HepG2 (cell line): ENCODE measurements at regions not wholly inside any gene's neighbourhood (a gene's known extent, or its start where the extent isn't known, plus 50 kb on each side); places are given as distances from the start of the nearest gene placed in this dataset.

Experiments used
- ARID5B ChIP-seq: IDR thresholded peaks from 2 replicates; pipeline ENCODE4 v1.4.0; 2020; ENCODE audit warnings: mild to moderate bottlenecking, missing genetic modification reagents
- EP300 ChIP-seq, 3 experiments: sonication (generic) in 1 of 3; formaldehyde crosslinking in 1 of 3; IDR thresholded peaks; 2 replicates each; pipeline versions ENCODE4 v1.5.1 to v1.6.1; 2011 to 2020; ENCODE audit warnings: low read depth in 2 of 3, low read length in 2 of 3, borderline replicate concordance in 1 of 3, improper control_type of control experiment in 1 of 3, mild to moderate bottlenecking in 1 of 3, missing genetic modification reagents in 1 of 3, moderate library complexity in 1 of 3
- KLF13 ChIP-seq: sonication (generic); formaldehyde crosslinking; IDR thresholded peaks from 2 replicates; pipeline ENCODE4 v1.4.0; 2020; ENCODE audit warnings: mild to moderate bottlenecking, missing genetic modification reagents
- MEIS1 ChIP-seq: sonication (generic); formaldehyde crosslinking; IDR thresholded peaks from 2 replicates; pipeline ENCODE4 v1.9.0; 2021; ENCODE audit warnings: mild to moderate bottlenecking, missing genetic modification reagents, moderate library complexity, borderline replicate concordance
- MIER2 ChIP-seq: IDR thresholded peaks from 2 replicates; pipeline ENCODE4 v1.6.1; 2016; ENCODE audit warnings: missing biosample characterization, missing genetic modification reagents
- NCOR1 ChIP-seq: fragments of 200-600 bp; sonication (generic); IDR thresholded peaks from 2 replicates; pipeline ENCODE4 v1.7.0; 2017; ENCODE audit warnings: antibody characterized with exemption, low read length, borderline replicate concordance
- POGZ ChIP-seq: sonication (generic); formaldehyde crosslinking; IDR thresholded peaks from 2 replicates; pipeline ENCODE4 v1.4.0; 2020; ENCODE audit warnings: mild to moderate bottlenecking, missing genetic modification reagents
- PPARG ChIP-seq: conservative IDR thresholded peaks from 2 replicates; pipeline ENCODE4 v1.6.1; 2016; ENCODE audit warnings: missing biosample characterization, missing genetic modification reagents
- PRDM15 ChIP-seq: sonication (generic); formaldehyde crosslinking; IDR thresholded peaks from 2 replicates; pipeline ENCODE4 v1.4.0; 2020; ENCODE audit warnings: missing genetic modification reagents
- RFX5 ChIP-seq: IDR thresholded peaks from 2 replicates; pipeline ENCODE4 v1.6.1; 2011; ENCODE audit warnings: low read depth, low read length, improper control_type of control experiment
- SALL2 ChIP-seq: sonication (generic); formaldehyde crosslinking; IDR thresholded peaks from 2 replicates; pipeline ENCODE4 v1.8.1; 2023; ENCODE audit warnings: mild to moderate bottlenecking, missing genetic modification reagents, inconsistent platforms
- SOX13 ChIP-seq, 3 experiments: fragments of 450-650 bp in 1 of 3; sonication (generic) in 1 of 3; formaldehyde crosslinking in 1 of 3; IDR thresholded peaks in 2 of 3; conservative IDR thresholded peaks in 1 of 3; 2 replicates each; pipeline versions ENCODE4 v1.5.0 to v1.6.1; 2016 to 2020; ENCODE audit warnings: antibody characterized with exemption in 1 of 3, mild to moderate bottlenecking in 1 of 3, missing compliant biosample characterization in 1 of 3, missing genetic modification reagents in 1 of 3, moderate library complexity in 1 of 3
- SSRP1 ChIP-seq: IDR thresholded peaks from 2 replicates; pipeline ENCODE4 v1.6.1; 2016; ENCODE audit warnings: control low read depth
- ZBTB14 ChIP-seq: sonication (generic); formaldehyde crosslinking; IDR thresholded peaks from 2 replicates; pipeline ENCODE4 v1.4.0; 2020; ENCODE audit warnings: missing genetic modification reagents
- ZBTB26 ChIP-seq: IDR thresholded peaks from 2 replicates; pipeline ENCODE4 v1.6.1; 2016; ENCODE audit warnings: missing compliant biosample characterization, missing genetic modification reagents, borderline replicate concordance
- ZNF362 ChIP-seq: sonication (generic); formaldehyde crosslinking; IDR thresholded peaks from 2 replicates; pipeline ENCODE4 v1.4.0; 2020; ENCODE audit warnings: missing genetic modification reagents, mild to moderate bottlenecking, borderline replicate concordance
- ZNF720 ChIP-seq: sonication (generic); formaldehyde crosslinking; IDR thresholded peaks from 2 replicates; pipeline ENCODE4 v1.4.0; 2020; ENCODE audit warnings: missing genetic modification reagents
- ZNF775 ChIP-seq: sonication (generic); formaldehyde crosslinking; IDR thresholded peaks from 2 replicates; pipeline ENCODE4 v1.4.0; 2020; ENCODE audit warnings: missing genetic modification reagents, mild to moderate bottlenecking, moderate library complexity, borderline replicate concordance

GRCh38 chr4:123977641-123978081 is 581.1 kb downstream of the SPRY1 start (continued):
- TF ChIP-seq NCOR1: peak; percentile 83
- TF ChIP-seq SOX13 (IDR thresholded peaks at IDR 0.05): no peak
- TF ChIP-seq SOX13 (CRISPR knock-in tag; conservative IDR thresholded peaks at IDR 0.05 in 1 of 2, IDR thresholded peaks at IDR 0.05 in 1 of 2): peak in 1 of 2 experiments; percentile 81; a peak in 2 of 4 replicates
- no peak for TF ChIP-seq SALL2 (CRISPR knock-in tag)
- TF ChIP-seq PRDM15: no peak
- TF ChIP-seq EP300 (IDR thresholded peaks at IDR 0.05; ENCODE audit: low read depth in 2 of 2, low read length in 2 of 2): peak in 1 of 2 experiments; percentile 77; a peak in 2 of 4 replicates
- no peak for TF ChIP-seq EP300 (CRISPR knock-in tag; IDR thresholded peaks at IDR 0.05; ENCODE audit: borderline replicate concordance)
- TF ChIP-seq ZBTB14 (CRISPR knock-in tag): no peak
- TF ChIP-seq ZNF720 (CRISPR knock-in tag): no peak
- TF ChIP-seq ARID5B (CRISPR knock-in tag): peak; percentile 84
- TF ChIP-seq PPARG (CRISPR knock-in tag): 0 out of 2 replicates have a peak, but pooled peaks have one; percentile 15
- 0 out of 2 replicates have a peak, but pooled peaks have one; percentile 15 for TF ChIP-seq ZNF362
- no peak for TF ChIP-seq KLF13 (CRISPR knock-in tag)
- TF ChIP-seq ZNF775 (CRISPR knock-in tag): no peak
- TF ChIP-seq RFX5: no peak
- no peak for TF ChIP-seq MIER2 (CRISPR knock-in tag)
- peak; percentile 59; the same call in 1 of the 2 replicates for TF ChIP-seq POGZ
- no peak for TF ChIP-seq MEIS1 (CRISPR knock-in tag)
- TF ChIP-seq SSRP1 (CRISPR knock-in tag): no peak
- no peak for TF ChIP-seq ZBTB26
